ENCODE measurements at regions not wholly inside any gene's neighbourhood (a gene's known extent, or its start where the extent isn't known, plus 50 kb on each side); places are given as distances from the start of the nearest gene placed in this dataset.
"Not testable (repeated sequence)": the region's sequence is repeated elsewhere in the genome, so short reads cannot be mapped to it uniquely, and the experiment has no call there.

- peak; percentile 79 for DNase-seq
Observed at GRCh38 chr15:69554279-69554961, 101.8 kb downstream of the RPLP1 start.

- no peak for DNase-seq
Observed at GRCh38 chr15:69555080-69555479, 102.5 kb downstream of the RPLP1 start.

DNA sequence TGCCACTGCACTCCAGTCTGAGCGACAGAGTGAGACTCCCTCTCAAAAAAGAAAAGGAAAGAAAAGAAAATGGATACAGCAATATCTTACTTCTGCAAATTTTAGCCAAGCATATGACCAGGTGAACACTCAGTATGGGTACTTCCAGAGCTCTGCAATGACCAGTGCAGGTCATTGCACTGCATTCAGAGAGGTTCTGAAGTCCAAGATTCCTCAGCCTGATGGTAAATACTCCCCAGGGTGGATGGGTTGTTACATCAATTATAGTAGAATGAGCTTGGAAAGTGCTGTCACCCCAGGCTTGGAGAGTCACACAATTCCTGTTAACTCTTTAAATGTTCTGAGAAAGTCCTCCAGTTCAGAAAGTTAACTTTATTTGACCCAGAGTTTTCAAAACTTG lies 103.7 kb downstream of the RPLP1 start:
- no peak for DNase-seq

DNA sequence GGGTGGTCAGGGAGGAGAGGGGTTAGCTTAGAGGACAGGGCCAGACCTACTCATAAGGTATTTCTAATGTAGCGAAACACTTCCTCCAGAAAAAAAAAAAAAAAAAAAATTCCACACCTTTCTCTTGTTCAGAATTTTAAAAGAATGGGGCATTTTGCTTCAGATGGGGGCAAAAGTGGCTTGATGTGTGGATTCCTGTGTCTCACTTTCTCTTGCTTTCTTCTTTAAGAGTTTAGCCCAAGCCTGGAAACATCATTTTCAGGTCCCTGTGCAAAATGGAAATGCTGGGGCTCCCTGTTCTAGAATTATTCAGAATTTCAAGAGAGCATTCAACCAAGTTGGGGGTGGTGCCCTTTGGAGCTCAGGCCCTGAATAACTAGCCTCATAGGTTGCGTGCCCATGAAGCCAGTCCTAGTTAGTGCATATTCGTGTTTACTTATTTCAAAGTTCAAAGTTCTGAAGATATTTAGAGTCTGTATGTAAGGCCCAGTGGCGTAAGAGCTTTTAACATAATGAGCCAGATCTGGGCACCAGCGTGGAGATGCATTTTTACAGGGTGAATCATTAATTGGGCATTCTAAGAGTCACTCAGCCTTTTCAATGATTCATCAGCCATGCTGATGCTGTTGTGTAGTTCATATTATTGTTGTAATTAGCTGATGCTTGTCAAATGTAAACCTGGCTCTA lies 104.5 kb downstream of the RPLP1 start:
- DNase-seq, result no peak

- no peak for DNase-seq
Observed at GRCh38 chr15:69557707-69558409, 105.2 kb downstream of the RPLP1 start.

DNA sequence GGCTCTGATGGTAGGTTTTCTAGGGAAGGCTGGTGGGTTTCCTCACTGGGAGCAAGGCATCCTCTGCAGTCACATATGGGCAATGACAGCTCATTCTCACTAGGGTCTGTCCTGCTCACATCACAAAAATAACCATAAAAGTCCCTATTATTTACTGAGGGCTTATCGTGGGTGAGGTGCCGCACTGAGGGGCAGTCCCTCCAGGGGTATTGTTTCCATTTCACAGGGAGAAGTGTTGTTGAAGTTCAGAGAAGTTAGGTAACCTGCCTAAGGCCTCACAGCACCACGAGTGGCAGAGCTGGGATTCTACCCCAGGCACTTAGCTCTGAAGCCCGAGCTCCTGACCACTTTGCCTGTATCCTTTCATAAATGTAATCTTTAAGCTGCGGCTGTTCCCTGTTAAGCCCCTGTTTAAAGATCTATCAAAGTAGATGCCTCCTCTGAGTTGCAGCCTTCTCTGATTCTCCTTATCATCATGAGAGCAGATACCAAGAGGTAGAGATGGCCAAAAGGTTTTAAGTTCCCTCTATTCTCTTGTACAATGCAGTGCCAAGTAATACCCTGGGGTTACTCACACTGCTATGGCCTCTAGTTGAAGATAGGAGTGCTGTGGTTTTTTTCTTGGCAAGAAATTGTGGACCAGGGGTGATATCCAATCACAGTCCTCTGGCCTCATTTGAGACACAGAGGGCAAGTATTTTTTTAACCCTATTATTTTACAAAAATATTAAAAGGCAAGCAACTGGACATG lies 107.0 kb downstream of the RPLP1 start:
- DNase-seq, result no peak

GRCh38 chr15:69561071-69561784 lies 108.6 kb downstream of the RPLP1 start:
- DNase-seq, result no peak

DNA sequence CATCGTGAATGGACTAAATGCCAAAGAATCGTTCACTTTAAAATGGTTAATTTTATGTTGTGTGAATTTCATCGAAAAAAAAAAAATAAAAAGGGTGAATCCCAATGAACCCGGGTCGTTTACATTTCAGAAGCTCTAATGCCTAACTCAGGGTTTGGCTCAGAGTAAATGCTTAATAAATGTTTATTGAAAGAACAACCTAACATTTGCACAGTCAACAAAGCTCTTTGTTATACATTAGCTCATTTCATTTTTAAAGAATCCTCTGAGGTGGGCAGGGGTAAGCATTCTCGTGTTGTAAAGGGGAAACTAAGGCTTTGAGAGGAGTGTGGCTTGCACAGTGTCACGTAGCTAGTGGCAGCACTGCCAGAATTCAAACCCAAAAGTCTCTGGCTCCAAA lies 109.5 kb downstream of the RPLP1 start:
- DNase-seq, result no peak

DNA sequence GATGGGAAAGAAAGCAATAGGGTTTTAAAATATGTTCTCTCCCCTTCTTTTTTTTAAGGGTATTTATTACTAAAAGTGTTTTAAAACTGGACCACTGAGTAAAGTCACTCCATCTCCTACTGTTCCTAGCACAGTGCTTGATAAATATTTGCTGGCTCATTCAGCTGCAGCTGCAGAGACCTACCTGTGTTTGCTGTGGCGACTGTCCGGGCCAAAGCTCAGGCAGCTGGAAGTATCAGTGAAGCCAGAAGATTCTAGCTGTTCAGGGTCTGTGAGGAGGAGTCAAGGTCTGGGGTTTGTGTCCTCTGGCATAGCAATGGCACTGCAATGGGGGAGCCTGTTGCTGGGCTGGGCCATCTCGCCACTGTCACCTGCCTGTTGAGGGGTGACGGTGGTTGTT lies 109.9 kb downstream of the RPLP1 start:
- DNase-seq, result no peak

GRCh38 chr15:69565066-69565655 lies 112.5 kb downstream of the RPLP1 start:
- no peak for DNase-seq

GRCh38 chr15:69567238-69567760 lies 114.7 kb downstream of the RPLP1 start:
- DNase-seq, result not testable (repeated sequence)

DNA sequence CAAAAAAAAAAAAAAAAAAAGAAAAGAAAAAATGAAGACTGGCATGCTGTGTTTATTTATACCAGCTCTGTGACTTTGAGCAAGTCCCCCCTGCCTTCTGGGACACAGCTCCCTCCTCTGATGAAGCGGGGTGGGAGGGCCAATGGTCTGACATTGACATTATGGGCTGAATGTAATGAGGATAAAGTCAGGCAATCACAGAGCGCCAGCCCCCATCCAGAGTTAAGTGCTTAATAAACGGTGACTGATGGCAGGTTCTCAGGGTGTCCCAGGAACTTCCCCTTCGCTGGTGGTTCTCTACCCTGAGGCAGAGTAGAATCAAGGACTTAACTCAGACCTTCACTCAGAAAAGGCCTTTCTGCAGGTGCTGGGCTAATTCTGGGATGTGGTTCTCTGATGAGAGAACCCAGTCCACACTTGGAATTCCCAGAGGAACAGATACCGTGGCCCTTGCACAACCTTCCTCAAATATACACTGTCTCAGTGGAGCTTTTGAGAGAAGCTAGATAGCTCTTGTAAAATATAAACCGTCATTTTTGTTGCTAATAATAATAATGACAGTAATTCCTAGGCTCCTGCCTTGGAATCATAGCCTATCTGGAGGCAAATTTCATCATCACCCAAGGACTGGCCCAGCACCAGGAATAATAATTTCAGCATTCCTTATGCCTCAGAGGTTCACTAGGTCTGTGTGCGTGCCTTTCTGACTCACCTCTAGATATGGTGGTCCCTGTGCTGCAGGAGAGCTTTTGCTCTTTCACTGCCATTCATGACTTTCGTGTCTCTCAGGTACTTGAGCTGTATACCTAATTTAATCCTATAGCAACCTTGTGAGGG lies 115.8 kb downstream of the RPLP1 start:
- DNase-seq, result no peak

DNA sequence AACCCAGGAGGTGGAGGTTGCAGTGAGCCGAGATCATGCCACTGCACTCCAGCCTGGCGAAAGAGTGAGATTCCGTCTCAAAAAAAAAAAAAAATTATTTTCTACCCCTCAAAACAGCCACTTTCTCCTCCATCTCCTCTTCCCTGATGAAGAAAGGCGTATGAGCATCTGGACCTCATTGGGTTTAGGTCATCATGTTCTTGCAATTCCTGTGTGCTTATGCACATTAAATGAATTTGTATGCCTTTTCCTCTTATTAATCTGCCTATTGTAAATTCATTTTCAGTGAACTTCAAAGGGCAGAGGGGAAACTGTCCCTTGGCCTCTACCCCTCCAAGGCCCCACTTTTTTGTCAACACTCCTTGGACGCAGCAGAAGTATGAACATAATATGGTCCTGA lies 117.8 kb downstream of the RPLP1 start:
- no peak for DNase-seq

DNA sequence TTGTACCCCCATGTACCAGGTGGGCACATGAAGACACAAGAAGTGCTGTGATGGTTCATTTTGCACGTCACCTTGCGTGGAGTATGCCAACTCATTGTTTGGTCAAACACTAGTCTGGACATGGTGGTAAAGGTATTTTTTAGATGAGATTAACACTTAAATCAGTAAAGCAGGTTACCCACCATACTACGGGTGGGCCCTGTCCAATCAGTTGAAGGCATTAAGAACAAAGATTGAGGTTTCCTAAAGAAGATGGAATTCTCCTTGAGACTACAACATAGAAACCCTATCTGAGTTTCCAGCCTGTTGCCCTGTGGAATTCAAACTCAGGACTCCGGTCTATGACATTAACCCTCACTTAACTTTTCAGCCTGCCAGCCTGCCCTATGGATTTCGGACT lies 118.4 kb downstream of the RPLP1 start:
- DNase-seq, result no peak

DNA sequence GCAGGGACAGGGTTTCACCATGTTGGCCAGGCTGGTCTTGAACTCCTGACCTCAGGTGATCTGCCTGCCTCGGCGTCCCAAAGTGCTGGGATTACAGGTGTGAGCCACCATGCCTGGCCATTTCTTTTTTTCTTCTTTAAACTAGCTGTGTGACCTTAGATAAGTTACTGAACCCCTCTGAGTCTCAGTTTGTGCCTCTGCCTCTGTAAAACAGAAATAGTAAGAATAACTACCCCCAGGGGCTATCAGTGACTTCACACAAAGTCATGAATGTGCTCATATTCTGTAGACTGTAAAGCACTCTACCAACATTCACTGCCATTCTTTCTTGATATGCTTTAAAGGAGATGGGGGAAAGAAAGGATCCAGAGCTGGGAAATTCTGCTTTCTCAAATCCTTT lies 120.7 kb downstream of the RPLP1 start:
- not testable (repeated sequence) for DNase-seq

DNA sequence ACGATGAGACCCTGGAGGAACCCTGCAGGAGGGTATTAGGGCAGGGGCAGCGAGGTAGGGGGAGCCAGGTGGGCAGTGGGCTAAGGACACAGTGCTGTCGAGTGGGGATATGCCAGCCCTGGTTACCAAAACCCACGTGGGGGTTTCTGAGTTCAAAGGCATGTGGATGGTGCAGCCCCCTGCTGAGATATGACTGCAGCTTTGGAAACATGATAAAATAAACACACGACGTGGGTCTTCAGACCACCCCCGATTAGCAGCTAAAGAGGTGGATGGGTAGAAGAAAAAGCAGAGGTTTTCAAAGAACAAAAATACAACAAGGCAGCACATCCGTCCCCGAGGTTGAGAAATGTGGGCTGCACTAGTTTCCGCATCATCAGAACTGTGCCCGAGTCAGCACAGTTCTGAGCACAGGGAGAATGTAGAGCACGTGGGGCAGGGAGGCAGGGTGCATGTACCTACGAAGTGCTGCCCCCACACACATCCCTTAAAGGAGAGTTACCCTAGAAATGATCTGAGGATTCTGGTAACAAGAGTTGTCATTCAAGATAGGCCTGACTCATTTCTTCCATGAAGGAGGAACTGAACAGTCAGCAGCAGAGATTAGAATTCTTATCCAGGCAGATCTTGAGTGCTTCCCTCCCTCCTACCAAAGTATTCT lies 121.3 kb downstream of the RPLP1 start:
- no peak for DNase-seq

GRCh38 chr15:69574506-69574905 lies 121.9 kb downstream of the RPLP1 start:
- DNase-seq, result no peak

GRCh38 chr15:69575387-69575786 lies 122.8 kb downstream of the RPLP1 start:
- DNase-seq, result no peak

DNA sequence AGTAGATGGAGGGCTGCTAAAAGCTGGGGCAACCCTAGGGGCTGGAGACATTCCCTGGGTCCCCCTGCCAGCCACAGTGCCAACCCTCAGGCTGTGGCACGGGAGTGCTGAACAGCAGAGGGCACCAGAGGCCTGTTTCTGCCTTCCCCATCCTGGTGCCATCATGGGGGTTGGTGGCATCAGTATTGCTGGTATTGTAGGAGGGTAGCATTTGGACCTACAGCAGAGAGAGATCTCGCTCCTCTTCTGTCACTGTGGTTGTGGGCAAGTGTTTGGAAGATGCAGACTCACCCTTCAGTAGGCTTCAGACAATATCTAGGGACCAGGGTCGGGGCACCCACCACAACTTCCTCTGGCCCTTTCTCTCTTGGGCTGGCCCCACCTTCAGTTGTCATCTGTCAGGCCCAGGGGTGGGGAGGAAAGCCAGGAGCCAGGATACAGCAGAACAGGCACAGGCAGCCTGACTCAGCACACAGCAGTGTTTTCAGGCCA lies 123.5 kb downstream of the RPLP1 start:
- DNase-seq, result no peak

- no peak for DNase-seq
Observed at GRCh38 chr15:69576948-69577351, 124.3 kb downstream of the RPLP1 start.

Data from NCI-H526 treated with DMSO at 0.1 percent for 48 hours (cell line).